HG02798 (cell line): ENCODE measurements at regions not wholly inside any gene's neighbourhood (a gene's known extent, or its start where the extent isn't known, plus 50 kb on each side); places are given as distances from the start of the nearest gene placed in this dataset.

Source experiments
- ATAC-seq: cut with Tn5 transposase; IDR thresholded peaks from one replicate; pipeline ENCODE4 v1.9.1; 2021; ENCODE audit warnings: mild to moderate bottlenecking; ENCODE audit not compliant: unreplicated experiment, poor library complexity

DNA sequence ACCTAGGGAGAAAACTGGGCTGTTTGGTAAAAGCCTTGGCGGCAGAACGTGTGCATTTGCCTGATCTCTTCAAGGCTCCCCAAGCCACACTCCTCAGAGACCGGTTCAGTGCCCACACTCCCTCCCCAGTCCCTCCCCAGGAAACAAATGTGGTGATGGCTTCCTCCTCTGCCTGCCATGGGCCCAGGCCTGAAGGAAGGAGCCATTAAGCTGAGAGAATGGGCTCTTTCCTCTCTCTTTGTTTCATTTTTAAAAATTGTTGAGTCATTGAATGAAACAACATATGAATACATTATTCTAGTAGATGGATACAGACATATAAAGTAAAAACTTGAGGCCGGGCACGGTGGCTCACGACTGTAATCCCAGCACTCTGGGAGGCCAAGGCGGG lies 50.6 kb upstream of the YWHAQ start:
- ATAC-seq = no peak

DNA sequence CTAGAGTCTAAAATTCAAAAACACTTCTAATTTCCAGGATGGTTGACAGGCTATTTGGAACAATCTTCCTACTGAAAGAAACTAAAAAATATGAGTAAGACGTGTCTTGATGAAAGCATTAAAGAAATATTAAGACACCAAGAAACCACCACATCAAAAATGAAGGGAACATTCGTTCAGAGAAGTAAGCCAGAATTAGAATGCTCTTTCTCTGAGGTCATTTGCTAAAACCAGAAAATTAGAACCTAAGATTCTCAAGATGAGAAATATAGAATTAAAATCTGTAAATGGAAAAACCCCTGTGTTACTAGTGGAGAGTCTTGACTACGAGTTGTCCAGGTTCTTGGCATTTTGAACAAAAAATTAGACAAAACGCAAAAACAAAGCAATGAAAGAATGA lies 54.8 kb upstream of the YWHAQ start:
- no peak for ATAC-seq

DNA sequence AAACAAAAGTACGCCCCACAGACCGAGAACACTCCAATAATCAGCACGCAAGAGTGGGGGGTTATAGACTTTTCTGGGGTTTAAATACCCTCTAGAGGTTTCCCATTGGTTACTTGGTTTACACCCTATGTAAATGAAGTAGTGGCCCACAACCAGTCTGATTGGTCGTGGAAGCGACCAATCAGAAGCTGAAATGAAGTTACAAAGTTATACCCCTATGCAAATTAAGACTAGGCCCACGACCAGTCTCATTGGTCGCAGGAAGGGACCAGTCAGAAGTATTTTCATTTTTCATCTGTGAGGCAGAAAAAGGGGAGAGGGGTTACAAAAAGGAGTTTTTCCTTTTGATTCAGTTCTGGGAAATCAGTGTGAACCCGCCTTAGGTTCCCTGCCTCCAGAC lies 55.3 kb upstream of the YWHAQ start:
- no peak for ATAC-seq

GRCh38 chr2:9690252-9690651 lies 59.5 kb upstream of the YWHAQ start:
- no peak for ATAC-seq

- ATAC-seq = no peak
These were observed 60.1 kb upstream of the YWHAQ start for GRCh38 chr2:9690716-9691498.

- peak; percentile 64 for ATAC-seq
These were observed 61.8 kb upstream of the YWHAQ start for GRCh38 chr2:9692456-9693195.

DNA sequence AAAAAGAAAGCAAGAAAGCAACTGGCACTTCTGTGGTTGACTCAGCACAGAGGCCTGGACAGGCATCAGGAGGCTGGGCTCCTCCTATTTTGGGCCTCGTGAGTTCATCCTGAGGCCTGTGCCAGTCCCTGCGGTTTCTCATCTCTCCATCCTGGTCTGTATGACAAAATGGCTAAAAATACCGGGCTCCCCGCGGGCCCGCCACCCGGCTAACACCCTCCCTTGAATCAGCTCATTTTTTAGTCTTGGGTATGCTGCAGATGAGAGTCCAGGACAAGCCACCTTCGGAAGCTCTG lies 62.3 kb upstream of the YWHAQ start:
- peak; percentile 44 for ATAC-seq

DNA sequence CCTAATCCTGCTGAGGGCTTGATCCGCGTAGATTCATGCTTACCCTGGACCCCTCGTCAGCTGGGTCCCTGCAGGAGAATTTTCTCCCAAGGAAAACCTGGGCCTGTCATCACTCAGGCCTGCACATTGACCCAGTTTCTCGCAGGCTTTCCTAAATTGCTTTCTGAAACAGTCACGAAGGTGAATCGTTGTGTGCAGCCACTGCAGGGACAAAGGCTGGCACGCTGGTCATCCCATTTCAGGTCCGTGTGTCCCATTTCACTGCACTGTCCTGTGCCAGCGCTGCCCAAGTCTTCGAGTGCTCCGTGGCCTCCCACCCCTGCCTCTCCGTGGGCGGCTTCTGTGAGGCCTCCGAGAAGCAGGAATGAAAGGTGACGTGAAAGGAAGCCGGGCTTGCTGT lies 62.8 kb upstream of the YWHAQ start:
- ATAC-seq = no peak

- no peak for ATAC-seq
These were observed 64.0 kb upstream of the YWHAQ start for GRCh38 chr2:9694661-9695234.

- no peak for ATAC-seq
These were observed 65.1 kb upstream of the YWHAQ start for GRCh38 chr2:9695941-9696340.

DNA sequence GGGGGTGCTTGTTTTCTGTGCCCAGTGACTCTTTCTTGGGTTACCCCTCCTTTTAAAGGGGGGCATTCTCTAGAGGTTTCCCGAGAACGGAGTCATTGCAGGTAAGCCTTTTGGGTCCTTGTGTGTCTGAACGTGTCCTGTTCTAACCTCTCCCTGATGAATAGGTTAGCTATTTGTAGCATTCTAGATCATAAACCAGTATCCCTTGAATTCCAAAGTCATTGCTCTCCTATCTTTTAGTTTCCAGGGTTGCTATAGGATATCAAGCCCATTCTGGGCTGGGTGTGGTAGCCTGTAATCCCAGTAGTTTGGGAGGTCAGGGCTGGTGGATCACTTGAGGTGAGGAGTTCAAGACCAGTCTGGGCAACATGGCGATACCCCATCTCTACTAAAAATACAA lies 65.9 kb upstream of the YWHAQ start:
- ATAC-seq = no peak

DNA sequence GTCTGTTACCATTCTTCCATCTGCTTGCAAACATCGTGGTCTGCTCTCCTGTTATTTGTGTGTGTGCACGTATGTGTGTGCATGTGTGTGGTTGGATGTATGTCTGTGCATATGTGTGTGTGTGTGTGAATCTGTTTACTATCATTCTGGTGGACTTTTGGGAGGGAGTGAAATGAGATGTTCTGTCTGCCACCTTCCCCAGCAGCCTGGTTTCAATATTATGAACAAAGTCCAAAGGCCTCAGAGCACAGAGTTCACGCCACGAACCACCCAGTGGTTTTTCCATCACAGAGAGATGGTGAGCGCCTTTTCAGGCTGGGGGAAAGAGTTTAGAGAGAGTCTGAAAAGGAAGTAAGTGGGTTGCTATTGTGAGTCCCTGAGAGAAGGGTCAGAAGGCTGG lies 67.1 kb upstream of the YWHAQ start:
- peak; percentile 60 for ATAC-seq

- ATAC-seq = no peak
These were observed 68.6 kb upstream of the YWHAQ start for GRCh38 chr2:9699139-9700108.

DNA sequence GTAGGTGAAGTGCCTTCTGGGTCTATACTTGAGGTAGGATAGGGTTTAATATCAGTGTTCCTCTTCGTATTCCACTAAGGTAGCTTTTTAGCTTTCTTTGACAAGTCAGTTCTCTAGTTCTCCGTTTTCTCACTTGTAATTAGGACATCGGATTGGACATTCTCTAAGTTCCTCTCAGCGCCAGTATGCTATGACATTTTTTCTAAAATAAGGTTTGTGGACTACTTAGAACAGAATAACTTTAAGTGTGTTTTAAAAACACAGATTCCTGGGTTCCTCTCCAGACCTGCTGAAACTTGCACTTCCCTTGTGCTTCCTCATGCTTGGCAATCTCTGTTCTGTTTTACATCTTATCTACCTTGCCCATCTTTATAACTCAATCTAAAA lies 69.3 kb upstream of the YWHAQ start:
- ATAC-seq = no peak

DNA sequence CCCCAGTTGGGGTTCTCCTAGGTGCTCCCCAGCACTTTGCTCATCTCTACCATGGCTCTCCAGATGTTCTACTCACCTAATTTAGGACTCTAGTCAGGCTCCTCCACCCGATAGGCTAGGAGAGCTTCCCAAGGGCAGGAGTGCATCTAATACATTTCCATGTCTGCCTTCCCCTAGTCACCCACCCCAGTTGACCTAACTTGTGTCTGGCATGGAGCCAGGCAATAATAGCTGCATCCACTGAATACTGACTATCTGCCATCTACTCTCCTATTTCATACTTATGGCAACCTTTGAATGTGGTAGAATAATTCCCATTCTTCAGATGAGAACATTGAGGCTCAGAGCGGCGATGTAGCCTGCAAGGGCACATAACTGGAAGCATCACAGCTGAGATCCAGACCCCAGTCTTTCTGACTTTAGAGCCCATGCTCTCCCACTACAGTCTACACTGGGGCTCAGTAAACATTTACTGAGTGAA lies 71.8 kb upstream of the YWHAQ start:
- ATAC-seq = no peak

- ATAC-seq = peak; percentile 52
These were observed 72.4 kb upstream of the YWHAQ start for GRCh38 chr2:9703085-9703678.

GRCh38 chr2:9703701-9704221 lies 73.0 kb upstream of the YWHAQ start:
- ATAC-seq = peak; percentile 20

- ATAC-seq = no peak
These were observed 73.8 kb upstream of the YWHAQ start for GRCh38 chr2:9704600-9704999.

DNA sequence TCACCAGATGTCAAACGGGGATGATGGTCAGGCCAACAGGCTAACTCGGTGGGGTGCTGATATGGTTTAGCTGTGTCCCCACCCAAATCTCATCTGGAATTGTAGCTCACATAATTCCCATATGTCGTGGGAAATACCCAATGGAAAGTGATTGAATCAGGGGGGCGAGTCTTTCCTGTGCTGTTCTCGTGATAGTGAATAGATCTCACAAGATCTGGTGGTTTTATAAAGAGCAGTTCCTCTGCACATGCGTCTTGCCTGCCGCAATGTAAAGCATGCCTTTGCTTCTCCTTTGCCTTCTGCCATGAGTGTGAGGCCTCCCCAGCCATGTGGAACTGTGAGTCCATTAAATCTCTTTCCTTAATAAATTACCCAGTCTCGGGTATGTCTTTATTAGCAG lies 74.4 kb upstream of the YWHAQ start:
- ATAC-seq = no peak

GRCh38 chr2:9707008-9707407 lies 76.2 kb upstream of the YWHAQ start:
- no peak for ATAC-seq
